Epithelial cell of esophagus (primary cell): ENCODE measurements at regions not wholly inside any gene's neighbourhood (a gene's known extent, or its start where the extent isn't known, plus 50 kb on each side); places are given as distances from the start of the nearest gene placed in this dataset.
"Not testable (repeated sequence)": the region's sequence is repeated elsewhere in the genome, so short reads cannot be mapped to it uniquely, and the experiment has no call there.

Experiments
- DNase-seq: peaks from one replicate; pipeline ENCODE4 v3.0.0; 2010; ENCODE audit warnings: low read depth
- H3K4me3 ChIP-seq: 2 replicates; pipeline ENCODE4 v1.5.1; 2011; ENCODE audit warnings: mild to moderate bottlenecking, low read length, control low read depth
- TF ChIP-seq, protein P1 (sequence below): IDR thresholded peaks from 2 replicates; pipeline ENCODE4 v1.5.1; 2011; ENCODE audit warnings: low read depth, mild to moderate bottlenecking, low read length, control low read depth, inconsistent platforms; ENCODE audit not compliant: insufficient read depth; ENCODE audit errors: missing control alignments

DNA sequence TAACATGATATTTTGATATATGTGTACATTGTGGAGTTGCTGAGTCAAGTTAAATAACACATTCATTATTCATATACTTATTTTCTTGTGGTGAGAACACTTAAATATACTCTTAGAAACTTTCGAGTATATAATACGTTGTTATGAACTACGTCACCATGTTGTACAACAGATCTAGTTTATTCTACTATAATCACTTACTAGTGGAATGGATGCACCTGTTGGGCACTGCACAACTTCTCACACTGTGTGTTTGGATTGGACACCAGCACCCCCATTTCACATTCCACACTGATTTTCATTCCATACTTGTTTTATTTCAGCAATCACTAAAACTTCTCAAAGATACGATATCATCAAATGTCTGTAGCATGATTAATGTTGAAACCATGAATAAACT is 407.3 kb downstream of the RPS24 start:
- TF ChIP-seq, protein P1, sequence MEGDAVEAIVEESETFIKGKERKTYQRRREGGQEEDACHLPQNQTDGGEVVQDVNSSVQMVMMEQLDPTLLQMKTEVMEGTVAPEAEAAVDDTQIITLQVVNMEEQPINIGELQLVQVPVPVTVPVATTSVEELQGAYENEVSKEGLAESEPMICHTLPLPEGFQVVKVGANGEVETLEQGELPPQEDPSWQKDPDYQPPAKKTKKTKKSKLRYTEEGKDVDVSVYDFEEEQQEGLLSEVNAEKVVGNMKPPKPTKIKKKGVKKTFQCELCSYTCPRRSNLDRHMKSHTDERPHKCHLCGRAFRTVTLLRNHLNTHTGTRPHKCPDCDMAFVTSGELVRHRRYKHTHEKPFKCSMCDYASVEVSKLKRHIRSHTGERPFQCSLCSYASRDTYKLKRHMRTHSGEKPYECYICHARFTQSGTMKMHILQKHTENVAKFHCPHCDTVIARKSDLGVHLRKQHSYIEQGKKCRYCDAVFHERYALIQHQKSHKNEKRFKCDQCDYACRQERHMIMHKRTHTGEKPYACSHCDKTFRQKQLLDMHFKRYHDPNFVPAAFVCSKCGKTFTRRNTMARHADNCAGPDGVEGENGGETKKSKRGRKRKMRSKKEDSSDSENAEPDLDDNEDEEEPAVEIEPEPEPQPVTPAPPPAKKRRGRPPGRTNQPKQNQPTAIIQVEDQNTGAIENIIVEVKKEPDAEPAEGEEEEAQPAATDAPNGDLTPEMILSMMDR, result no peak
- no peak overlapping the region for H3K4me3 ChIP-seq
- no peak for DNase-seq

GRCh38 chr10:78441694-78442093 is 408.0 kb downstream of the RPS24 start:
- TF ChIP-seq, protein P1, result no peak
- H3K4me3 ChIP-seq, result no peak overlapping the region
- DNase-seq, result no peak

- TF ChIP-seq, protein P1, result no peak
- no peak for DNase-seq
- no peak overlapping the region for H3K4me3 ChIP-seq
Measured at GRCh38 chr10:78442836-78443550, 409.3 kb downstream of the RPS24 start.

DNA sequence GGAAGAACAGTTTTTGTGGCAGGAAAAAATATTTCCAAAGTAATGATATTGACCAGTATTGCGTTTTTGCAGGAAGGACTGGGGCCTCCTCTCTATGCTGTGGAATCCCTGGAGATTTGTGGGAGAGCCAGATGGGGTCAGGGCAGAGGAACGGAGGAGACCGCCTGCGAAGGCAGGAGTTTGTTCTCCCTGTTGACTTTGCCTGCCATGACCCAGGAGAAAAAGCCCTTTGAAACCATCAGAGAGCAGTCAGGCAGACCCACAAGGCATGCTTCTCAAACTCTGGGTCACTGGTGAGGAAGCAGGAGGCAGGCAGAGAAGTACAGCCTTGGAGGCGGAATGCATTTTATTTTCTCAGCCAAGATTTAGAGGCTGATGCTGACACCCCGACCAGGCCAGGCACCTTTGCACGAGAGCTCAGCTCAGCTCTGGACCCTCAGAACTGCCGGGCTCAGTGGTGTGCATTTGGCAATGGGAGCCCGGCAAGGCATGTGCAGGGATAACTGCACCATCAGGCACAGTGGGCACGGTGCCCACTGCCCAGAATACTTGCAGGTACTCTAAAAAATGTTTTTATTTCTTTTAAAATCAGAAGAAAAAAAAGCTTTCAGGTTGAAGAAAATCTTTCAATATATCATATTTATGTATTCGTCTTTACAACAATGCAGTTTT is 410.4 kb downstream of the RPS24 start:
- DNase-seq, result no peak
- TF ChIP-seq, protein P1, result no peak
- H3K4me3 ChIP-seq, result no peak overlapping the region

GRCh38 chr10:78444741-78445140 is 411.1 kb downstream of the RPS24 start:
- not testable (repeated sequence) for H3K4me3 ChIP-seq, DNase-seq

DNA sequence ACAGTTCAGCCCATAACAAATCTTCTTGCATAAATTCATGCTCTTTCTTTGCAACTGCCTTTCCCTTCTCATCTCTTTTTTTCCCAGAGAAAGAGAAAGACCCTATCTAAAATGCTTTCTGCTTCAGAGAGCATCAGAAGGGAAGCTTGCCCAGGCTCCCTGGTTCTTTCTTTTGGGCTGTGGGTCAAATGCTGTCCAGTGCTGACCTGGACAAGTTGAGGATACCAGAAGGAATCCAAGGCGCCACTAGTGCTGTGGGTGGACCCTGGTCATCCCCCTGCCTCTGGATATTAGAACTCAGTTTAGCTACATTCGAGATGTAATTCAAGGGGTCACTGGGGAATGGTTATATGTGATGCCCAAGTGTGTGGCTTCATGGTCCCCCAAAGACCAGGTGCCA is 411.6 kb downstream of the RPS24 start:
- no peak overlapping the region for H3K4me3 ChIP-seq
- DNase-seq, result no peak
- TF ChIP-seq, protein P1, result no peak

GRCh38 chr10:78448470-78448869 is 414.8 kb downstream of the RPS24 start:
- TF ChIP-seq, protein P1, result no peak
- DNase-seq, result no peak
- no peak overlapping the region for H3K4me3 ChIP-seq
